Raji (cell line): ENCODE measurements at regions not wholly inside any gene's neighbourhood (a gene's known extent, or its start where the extent isn't known, plus 50 kb on each side); places are given as distances from the start of the nearest gene placed in this dataset.

ENCODE experiments used
- POLR2A ChIP-seq: IDR thresholded peaks from 2 replicates; pipeline ENCODE4 v1.6.1; 2011; ENCODE audit warnings: low read depth, low read length, control low read depth; ENCODE audit not compliant: insufficient read depth

DNA sequence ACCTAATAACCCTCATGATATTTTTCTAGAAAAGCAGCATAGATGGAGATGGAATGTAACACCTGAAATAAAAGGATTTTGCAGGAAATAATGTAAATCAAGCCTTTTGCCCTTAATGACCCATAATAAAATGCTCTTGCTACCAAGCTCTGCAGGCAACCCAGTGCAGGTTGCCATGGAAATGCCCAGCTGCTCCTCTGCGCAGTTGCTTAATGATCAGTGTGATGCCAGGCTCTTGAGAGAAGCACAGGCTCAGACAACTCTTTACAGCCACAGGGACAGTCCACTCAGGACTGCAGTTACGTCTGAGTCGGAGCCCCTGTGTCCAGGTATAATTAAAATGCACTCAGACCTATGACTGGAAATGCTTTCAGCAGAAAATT, 165.5 kb downstream of the LACC1 start:
- TF ChIP-seq POLR2A = no peak

DNA sequence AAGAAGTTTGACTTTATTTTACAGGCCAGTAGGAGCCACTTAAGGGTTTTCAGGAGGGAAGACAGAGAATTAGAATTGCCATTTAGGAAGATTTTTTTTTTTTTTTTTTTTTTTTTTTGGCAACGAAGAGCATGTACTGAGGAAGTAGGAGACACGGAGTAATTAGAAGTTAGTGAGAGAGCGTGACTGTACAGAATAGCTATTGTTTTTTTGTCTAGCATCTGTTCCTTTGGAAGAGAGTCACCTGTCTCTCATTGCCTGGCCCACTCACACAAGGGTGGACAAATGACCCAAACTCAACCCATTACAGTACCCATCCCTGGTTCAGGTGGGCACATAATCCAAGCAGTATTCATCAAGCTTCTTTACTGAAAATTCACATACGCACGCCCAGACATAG, 166.7 kb downstream of the LACC1 start:
- no peak for TF ChIP-seq POLR2A

DNA sequence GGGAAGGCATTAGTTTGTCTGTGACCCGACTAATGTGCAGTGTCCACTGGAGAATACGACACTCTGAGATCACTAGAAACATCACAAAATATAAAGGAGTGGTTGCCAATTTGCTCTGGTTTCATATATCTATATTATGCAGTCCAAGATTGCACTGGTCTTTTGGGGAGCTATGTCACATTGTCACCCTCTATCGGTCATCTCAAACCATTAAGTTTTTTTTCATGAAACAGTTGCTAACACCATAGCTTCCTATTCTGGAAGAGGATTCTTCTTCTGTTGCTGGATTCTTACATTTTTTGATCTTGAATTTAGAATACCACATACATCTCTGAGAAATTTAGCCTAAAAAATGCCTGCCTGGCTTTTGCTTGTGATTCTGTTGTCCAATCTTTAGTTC, 168.6 kb downstream of the LACC1 start:
- no peak for TF ChIP-seq POLR2A

DNA sequence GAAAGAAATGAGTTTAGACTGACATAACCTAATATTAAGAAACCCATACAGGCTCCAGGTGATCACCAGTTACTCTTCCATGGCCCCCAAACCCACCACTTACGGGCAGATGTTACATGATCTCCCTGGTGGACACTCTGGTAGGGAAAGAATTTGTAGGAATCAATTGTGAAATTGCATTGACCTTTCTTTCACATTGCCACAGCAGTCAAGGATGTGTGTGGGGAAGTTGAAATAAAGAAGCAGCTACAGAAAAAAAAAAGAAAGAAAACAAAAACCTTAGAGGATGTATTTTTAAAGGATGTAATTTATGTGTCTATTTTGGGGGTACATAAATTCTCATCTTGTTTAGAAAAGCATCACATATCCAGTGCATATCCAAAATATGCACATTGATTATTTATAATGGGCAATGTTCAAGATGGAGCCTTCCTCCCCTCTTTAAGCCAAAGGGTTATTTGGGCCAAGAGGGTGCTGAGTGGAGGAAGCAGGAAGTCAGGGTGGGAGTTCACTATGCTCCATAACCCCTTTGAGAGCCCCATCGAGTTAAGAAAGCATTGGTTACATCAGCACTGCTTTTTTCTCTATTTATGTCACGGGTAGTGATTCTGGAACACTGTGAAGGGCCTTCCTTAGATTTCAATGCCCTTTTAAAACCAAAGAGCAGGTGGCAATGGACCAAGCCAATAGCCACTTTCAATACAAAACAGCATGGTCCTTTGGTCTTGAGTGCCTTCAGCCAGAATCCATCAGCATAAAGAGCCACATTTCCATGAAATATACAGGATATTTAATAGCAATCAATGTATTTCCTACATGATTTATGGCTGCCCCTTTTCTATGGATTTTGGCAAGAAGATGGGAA, 169.6 kb downstream of the LACC1 start:
- no peak for TF ChIP-seq POLR2A

DNA sequence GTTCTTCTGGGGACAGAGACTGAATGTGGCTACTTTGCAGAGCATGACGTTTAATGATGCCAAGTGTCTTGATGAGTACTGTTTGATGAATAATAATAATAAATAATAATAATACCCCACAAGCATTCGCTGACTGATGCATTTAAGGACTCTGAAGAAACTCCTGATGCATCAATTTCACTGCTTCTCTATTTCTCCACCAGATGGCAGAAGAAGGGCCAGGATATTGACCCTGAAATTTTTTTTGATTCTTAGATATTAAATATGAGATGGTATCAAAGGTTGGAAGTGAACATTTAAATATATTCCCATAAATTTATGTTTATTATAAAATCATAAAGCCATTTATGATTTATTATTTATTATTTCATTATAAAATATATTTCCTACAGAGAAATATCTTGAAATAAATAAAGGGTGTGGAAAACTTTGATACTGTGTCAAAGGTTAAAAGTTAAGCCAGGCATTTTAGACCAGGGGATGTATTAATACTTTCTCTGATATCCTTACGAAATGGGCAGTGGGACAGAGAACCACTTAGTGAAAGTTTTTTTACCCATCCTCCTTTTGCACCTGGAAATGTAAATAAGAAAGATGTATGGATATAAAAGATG, 170.9 kb downstream of the LACC1 start:
- TF ChIP-seq POLR2A = no peak

DNA sequence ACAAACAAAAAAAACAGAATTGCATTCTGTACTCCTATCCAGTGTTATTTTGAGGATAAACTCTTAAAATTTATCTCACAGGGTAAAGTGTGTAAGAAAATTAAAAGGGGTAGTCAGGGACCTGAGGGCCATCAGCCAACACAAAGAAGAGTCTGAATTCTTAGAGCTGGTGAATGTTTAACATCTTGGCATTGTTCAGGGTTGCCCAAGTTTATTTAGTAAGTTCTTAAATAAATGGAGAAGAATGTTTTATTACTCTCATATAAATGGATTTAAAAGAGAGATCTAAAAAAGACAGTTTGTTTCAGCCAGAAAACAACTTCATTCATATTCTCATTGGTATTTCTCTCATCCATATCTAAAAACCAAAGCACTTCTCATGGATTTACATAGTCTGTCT, 171.7 kb downstream of the LACC1 start:
- no peak for TF ChIP-seq POLR2A

DNA sequence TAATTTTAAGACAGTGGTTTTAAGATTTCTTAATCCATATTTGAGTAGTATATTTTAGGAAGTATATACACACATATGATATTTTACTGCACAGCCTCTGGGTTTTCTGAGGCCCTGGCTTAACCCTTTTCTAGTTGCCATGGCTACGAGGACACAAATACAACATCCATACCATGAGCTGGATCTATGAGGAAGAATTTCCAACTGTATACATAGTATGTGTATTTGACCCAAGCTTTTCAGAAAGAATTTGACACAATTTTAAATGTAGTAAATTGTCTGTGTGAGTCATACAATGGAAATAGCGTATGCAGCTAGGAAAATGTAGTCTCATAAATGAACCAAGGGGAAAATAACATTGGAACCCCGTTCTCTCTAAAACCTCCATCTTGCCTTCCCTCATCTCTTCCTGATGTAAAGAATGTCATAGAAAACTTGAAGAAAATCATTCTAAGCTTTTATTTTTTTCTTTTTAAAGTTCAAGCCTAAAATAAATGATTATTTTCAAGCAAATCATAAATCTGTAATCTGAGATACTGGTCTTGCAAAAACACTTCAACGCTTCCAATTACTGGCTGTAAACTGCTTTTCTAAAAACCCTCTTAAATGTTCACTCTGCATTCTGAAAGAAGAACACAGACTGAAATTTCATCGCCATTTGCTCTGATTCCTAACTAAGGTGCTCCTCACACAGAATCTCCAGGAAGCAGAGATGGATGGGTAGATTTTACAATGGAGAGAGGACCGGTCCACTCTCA, 172.4 kb downstream of the LACC1 start:
- no peak for TF ChIP-seq POLR2A

DNA sequence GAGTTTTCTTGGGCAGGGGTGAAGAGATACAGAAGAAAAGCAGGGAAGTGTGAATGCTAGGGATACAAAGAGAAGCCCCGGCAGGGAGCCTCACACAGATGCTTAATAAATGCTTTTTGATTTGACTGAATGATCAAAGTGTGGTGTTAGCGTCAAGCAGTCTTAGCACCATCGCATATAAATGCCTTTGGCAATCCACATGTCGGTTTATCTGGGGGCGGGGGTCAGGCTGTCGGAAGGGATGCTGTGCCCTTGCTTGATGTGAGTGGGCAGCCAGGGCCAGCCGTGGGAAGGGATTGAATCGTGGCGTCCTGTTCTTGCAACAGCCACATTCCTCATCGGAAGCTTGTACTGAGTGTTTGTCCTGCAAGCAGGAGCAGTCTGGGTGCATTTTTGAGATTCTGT, 173.1 kb downstream of the LACC1 start:
- TF ChIP-seq POLR2A = no peak

DNA sequence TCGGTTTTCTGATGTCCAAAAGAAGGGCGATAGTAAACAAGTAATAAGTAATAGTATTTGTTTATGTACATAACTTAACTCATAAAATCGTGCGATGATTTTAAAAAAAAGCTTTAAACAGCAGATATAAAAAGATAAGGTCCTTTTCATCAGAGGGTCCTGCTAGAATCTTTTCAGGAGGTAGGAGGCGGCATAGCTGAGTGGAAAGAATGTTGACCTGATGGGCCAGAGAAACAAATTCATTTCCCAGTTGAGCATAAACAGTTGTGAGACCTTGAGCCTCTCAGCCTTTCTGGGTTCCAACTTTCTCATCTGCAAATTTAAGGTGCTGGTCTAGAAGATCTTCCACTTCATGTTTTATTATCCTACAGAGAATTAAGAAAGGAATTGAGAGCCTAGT, 173.5 kb downstream of the LACC1 start:
- TF ChIP-seq POLR2A = no peak

DNA sequence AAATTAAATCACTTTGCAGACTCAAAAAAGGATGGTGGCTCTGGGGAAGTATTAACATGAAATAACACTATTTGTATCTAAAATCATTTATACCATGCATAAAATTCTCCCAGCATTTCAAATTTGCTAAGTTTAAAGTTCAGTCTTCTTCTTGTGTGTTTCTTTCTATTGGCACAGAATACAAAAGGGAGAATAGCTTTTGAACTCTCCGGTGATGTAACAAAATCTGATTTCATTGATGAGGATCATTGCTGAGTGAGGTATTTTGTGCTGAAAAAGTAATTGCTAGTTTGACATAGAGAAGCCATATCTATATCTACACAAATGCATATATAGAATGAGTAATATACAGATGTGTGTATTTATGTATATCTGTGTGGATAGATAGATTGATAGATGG, 174.8 kb downstream of the LACC1 start:
- TF ChIP-seq POLR2A = no peak

DNA sequence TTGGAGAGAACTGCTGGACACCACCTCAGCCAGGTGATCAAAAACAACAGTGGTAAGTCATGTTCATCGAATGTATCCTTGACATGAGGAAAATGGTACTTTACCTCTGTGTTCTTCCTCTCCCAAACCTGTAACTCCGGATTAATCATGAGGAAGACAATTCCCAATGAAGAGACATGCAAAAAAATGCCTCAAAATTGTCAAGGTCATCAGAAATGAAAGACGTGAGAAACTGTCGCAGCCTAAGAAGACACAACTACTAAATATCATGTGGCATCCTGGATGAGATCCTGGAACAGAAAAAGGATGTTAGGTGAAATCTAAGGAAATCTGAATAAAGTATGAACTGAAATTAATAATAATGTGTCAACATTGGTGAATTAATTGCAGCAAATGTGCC, 178.4 kb downstream of the LACC1 start:
- TF ChIP-seq POLR2A = no peak

DNA sequence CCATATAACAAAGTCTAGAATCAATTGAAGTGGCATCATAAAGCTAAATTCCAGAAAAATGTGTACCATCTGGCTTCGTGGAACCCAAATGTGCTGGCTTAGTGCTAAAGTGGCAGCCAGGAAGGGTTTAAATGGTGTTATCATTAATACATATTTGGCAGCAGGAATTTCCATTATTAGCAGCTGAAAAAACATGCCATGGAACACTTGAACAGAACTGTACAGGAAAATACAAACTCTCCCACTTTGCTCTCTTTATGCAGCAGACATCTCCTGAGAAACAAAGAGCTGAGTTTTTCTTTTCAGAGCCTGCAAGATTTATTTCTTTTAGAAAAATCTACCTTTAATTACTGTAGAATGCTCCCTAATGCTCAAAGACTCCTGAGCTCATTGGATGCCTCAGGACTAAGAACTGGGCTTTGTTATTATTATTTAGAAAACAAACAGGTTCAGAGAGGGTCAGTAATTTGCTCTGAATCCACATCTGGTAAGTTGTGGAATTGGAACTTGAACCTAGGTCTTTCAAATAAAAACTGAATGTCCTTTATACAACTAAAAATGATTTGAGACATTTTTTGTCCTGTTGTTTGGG, 179.0 kb downstream of the LACC1 start:
- no peak for TF ChIP-seq POLR2A

DNA sequence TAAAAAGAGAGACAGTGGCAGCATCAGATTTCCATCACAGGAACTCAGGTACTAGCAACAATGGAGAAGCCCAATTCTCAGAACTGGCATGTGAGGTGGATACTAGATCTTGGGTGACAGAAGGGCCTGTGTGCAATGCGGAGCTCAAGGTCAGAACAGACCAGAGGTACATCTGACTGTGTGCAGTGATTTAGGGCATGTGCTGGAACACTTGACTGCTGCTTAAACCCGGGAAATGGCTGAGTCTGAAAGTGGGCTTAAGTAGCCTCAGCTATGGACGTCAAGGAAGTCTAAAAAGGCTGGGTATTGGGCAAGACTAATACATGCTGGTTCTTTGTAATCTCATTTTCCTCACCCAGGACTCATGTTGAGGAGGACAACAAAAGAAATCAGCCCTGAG, 182.2 kb downstream of the LACC1 start:
- TF ChIP-seq POLR2A = no peak

DNA sequence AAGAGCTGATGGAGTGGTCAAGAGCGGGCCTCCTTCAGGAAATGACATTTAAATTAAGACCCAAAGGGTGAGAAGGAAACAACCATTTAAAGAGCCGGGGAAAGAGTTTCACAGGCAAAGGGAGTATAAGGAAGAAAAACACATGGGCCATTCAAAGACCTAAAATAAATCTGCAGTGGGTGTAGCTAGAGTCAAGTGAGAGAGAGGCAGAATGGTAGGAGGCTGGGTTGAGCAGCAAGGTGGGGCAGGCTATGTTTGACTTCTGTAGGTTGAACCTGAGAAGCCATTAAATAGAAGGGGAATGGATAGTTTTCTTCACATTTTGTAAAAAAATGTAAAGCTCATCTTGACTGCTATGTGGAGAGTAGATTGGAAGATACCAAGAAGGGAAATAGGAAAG, 183.8 kb downstream of the LACC1 start:
- TF ChIP-seq POLR2A = no peak

DNA sequence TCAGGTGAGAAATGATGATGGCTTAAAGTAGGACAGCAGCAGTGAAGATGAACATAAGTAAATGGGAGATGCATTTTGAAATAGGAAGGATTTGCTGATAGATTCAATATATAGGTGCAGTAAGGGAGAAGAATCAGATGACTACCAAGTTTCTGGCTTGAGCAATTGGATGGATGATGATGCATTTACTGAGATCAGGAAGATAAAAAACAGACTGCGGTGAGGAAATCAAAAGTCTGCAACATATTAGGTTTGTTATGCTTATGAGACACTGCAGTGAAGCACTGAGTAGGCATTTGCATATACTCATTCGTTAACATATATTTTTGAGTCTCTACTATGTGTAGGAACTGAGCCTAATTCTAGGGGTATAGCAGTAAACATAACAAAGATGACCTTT, 184.2 kb downstream of the LACC1 start:
- no peak for TF ChIP-seq POLR2A

DNA sequence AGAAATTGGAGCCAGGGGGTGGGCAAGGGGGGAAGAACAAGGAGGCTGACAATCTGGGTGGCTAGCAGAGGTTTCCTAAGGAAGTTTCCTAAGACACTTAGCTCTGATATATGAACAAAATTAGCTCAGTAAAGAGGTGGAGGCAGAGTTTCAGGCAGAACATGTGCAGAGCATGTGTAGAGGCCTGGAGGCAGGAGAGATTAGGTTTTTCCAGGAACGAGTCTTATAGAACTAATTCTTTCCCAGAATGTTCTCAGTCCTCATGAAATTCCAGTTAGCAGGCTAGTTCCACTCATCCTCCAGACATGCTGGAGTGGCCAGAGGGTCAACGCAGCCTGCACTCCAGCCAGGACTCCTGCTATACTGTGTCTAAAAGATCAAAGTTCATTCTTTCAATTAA, 184.7 kb downstream of the LACC1 start:
- TF ChIP-seq POLR2A = no peak

DNA sequence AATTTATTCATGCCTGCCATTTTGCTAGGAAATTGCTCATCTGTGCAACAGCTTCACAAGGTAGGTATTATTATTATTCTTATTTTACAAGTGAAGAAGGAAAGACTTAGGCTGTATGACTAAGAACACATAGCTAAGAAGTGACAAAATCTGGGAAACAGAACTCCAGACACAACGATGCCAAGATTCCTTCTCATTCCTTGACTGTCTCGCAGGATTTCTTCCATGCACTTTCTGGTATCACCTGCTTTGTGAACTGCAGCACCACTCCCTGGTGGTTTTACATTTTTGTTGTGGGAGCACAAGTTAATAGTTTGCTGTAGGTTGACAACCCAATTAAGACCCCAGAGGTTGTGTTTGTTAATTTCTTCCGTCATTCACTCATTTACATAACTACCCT, 188.5 kb downstream of the LACC1 start:
- TF ChIP-seq POLR2A = no peak
